ENCODE measurements at regions not wholly inside any gene's neighbourhood (a gene's known extent, or its start where the extent isn't known, plus 50 kb on each side); places are given as distances from the start of the nearest gene placed in this dataset.

DNA sequence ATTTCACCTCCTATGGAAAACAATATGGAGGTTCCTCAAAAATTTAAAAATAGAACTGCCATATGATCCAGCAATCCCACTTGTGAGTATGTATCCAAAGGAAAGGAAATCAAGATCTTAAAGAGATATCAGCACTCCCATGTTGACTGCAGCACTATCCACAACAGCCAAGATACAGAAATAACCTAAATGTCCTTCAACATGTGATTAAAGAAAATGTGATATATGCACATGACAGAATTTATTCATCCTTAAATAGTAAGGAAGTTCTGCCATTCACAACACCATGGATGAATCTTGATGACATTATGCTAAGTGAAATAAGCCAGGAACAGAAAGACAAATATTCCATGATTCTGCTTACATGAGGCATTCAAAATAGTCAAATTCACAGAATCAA, 303.6 kb upstream of the LRRN1 start:
- Histone ChIP-seq H3K9me1 (ENCODE audit: control insufficient read depth, insufficient read depth, low read length) (no peaks in the 10 kb centered on the region), H3K36me3 (ENCODE audit: control insufficient read depth, insufficient read depth, low read length) (no peaks in the 10 kb centered on the region), H3K4me1 (replicated peaks in 1 of 2; ENCODE audit: control insufficient read depth in 2 of 2, insufficient read depth in 2 of 2, low read length in 2 of 2) (no peaks in the 10 kb centered on the region), H3K9me3 (replicated peaks; ENCODE audit: control insufficient read depth, insufficient read depth, low read depth, low read length) (no peaks in the 10 kb centered on the region), H3K9ac (ENCODE audit: insufficient read depth in 1 of 2, low read depth in 2 of 2, low read length in 2 of 2) (no peak overlapping the region), H3K79me2 (ENCODE audit: control insufficient read depth, insufficient read depth, low read length) (no peaks in the 10 kb centered on the region), H2AFZ (ENCODE audit: low read depth, low read length) (no peak overlapping the region), H3K27me3 (ENCODE audit: control insufficient read depth in 2 of 2, insufficient read depth in 2 of 2, low read length in 2 of 2) (no peaks in the 10 kb centered on the region), H4K20me1 (replicated peaks; ENCODE audit: control insufficient read depth, insufficient read depth, low read length) (no peaks in the 10 kb centered on the region), H3K4me2 (ENCODE audit: insufficient read depth, low read length) (no peak overlapping the region), H3K27ac (ENCODE audit: extremely low read depth, low read depth, low read length) (no peak overlapping the region), H3K4me3 (no peak overlapping the region)
- TF ChIP-seq ZFPM2 (CRISPR knock-in tag; IDR thresholded peaks at IDR 0.05) (no peak), FIP1L1 (IDR thresholded peaks at IDR 0.05; ENCODE audit: low read depth, low read length, poor library complexity, severe bottlenecking) (no peak), ZNF717 (CRISPR knock-in tag; IDR thresholded peaks at IDR 0.05) (no peak), ESRRB (CRISPR knock-in tag; IDR thresholded peaks at IDR 0.05; ENCODE audit: borderline replicate concordance) (no peak)
- intact Hi-C loops (cut with micrococcal nuclease) (no loop called here), in situ Hi-C loops (cut with MboI) (no loop called here)
- DNase-seq (ENCODE audit: extremely low read depth in 1 of 4, low spot score in 3 of 4) (no peak), FAIRE-seq (no peak), ATAC-seq (no peak)
- no TSS peak for BruUV-seq (replicated peaks)
- ChIA-PET CTCF (ENCODE audit: low intra/inter-chr PET ratio) (no interaction called here), POLR2A (no interaction called here)

DNA sequence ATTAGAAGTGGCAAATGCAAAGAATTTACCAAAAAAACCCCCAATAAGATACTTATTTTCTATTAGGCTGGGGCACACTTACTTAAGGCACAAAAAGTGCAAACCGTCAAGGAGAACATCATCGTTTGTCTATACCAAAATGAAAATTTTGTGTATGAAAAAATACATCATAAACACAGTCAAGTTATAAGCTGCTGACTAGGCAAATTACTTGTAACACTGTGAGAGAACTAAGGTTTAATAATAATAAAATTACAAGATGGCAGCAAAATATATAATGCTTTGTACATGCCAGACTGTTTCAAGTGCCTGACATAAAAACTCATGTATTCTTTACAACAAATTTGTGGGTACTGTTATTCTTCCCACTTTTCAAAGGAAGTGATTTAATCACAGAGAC, 297.2 kb upstream of the CRBN start:
- Histone ChIP-seq H3K9me3 (replicated peaks; ENCODE audit: control insufficient read depth, insufficient read depth, low read depth, low read length) (0 out of 2 replicates have a peak, but pooled peaks cover 2% of the 10 kb centered on the region), H3K9ac (ENCODE audit: insufficient read depth in 1 of 2, low read depth in 2 of 2, low read length in 2 of 2) (no peak overlapping the region), H3K4me1 (replicated peaks in 1 of 2; ENCODE audit: control insufficient read depth in 2 of 2, insufficient read depth in 2 of 2, low read length in 2 of 2) (no peaks in the 10 kb centered on the region), H3K79me2 (ENCODE audit: control insufficient read depth, insufficient read depth, low read length) (no peaks in the 10 kb centered on the region), H2AFZ (ENCODE audit: low read depth, low read length) (no peak overlapping the region), H3K9me1 (ENCODE audit: control insufficient read depth, insufficient read depth, low read length) (no peaks in the 10 kb centered on the region), H3K27me3 (ENCODE audit: control insufficient read depth in 2 of 2, insufficient read depth in 2 of 2, low read length in 2 of 2) (no peaks in the 10 kb centered on the region), H3K4me3 (no peak overlapping the region), H4K20me1 (replicated peaks; ENCODE audit: control insufficient read depth, insufficient read depth, low read length) (no peaks in the 10 kb centered on the region), H3K27ac (ENCODE audit: extremely low read depth, low read depth, low read length) (no peak overlapping the region), H3K4me2 (ENCODE audit: insufficient read depth, low read length) (no peak overlapping the region), H3K36me3 (ENCODE audit: control insufficient read depth, insufficient read depth, low read length) (no peaks in the 10 kb centered on the region)
- POLR2A ChIA-PET = no interaction called here
- ATAC-seq (no peak), FAIRE-seq (no peak), DNase-seq (ENCODE audit: extremely low read depth in 1 of 4, low spot score in 3 of 4) (no peak)
- WGBS (ENCODE audit: insufficient coverage, low coverage, missing lambda C conversion rate) = 0% methylated on average over 2 of the region's 2 CpGs
- TF ChIP-seq CEBPB (tag; IDR thresholded peaks at IDR 0.05) = no peak
- TF ChIP-seq ZNF165 (CRISPR knock-in tag; IDR thresholded peaks at IDR 0.05; ENCODE audit: borderline replicate concordance) = no peak
- peak; percentile 71 for TF ChIP-seq MAFF (IDR thresholded peaks at IDR 0.05; ENCODE audit: low read length)
- TF ChIP-seq ZNF316 (IDR thresholded peaks at IDR 0.05) = peak; percentile 75
- no peak for TF ChIP-seq RBBP5 (IDR thresholded peaks at IDR 0.05; ENCODE audit: borderline replicate concordance, insufficient read depth, low read length, poor library complexity, severe bottlenecking)
- TF ChIP-seq MAFK (IDR thresholded peaks at IDR 0.05; ENCODE audit: low read length) = peak; percentile 84
- TF ChIP-seq, protein P1, sequence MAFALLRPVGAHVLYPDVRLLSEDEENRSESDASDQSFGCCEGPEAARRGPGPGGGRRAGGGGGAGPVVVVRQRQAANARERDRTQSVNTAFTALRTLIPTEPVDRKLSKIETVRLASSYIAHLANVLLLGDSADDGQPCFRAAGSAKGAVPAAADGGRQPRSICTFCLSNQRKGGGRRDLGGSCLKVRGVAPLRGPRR (CRISPR knock-in tag; IDR thresholded peaks at IDR 0.05) = no peak
- no peak for TF ChIP-seq HMG20A (CRISPR knock-in tag; conservative IDR thresholded peaks at IDR 0.05)
- peak; percentile 45; the same call in 1 of the 2 replicates for TF ChIP-seq C11orf30 (IDR thresholded peaks at IDR 0.05; ENCODE audit: low read depth)
- no peak for TF ChIP-seq ZNF124 (CRISPR knock-in tag; IDR thresholded peaks at IDR 0.05)
- TF ChIP-seq MAFG (tag; conservative IDR thresholded peaks at IDR 0.05) = peak; percentile 56; the same call in 1 of the 2 replicates
- TF ChIP-seq, protein P2, sequence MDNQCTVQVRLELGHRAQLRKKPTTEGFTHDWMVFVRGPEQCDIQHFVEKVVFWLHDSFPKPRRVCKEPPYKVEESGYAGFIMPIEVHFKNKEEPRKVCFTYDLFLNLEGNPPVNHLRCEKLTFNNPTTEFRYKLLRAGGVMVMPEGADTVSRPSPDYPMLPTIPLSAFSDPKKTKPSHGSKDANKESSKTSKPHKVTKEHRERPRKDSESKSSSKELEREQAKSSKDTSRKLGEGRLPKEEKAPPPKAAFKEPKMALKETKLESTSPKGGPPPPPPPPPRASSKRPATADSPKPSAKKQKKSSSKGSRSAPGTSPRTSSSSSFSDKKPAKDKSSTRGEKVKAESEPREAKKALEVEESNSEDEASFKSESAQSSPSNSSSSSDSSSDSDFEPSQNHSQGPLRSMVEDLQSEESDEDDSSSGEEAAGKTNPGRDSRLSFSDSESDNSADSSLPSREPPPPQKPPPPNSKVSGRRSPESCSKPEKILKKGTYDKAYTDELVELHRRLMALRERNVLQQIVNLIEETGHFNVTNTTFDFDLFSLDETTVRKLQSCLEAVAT (IDR thresholded peaks at IDR 0.05) = no peak
- no peak for TF ChIP-seq WHSC1 (IDR thresholded peaks at IDR 0.05; ENCODE audit: low read length)
- no peak for TF ChIP-seq TBP (optimal IDR thresholded peaks at IDR 0.05; ENCODE audit: low read depth, low read length)
- no peak for TF ChIP-seq HNRNPK (IDR thresholded peaks at IDR 0.05; ENCODE audit: low read depth, low read length, poor library complexity, severe bottlenecking)
- no TSS peak for BruUV-seq (replicated peaks)
- CTCF ChIA-PET (ENCODE audit: low intra/inter-chr PET ratio) = no interaction called here
- intact Hi-C loops (cut with micrococcal nuclease) (no loop called here), in situ Hi-C loops (cut with MboI) (no loop called here)

Data from K562 (cell line).